ENCODE measurements at regions not wholly inside any gene's neighbourhood (a gene's known extent, or its start where the extent isn't known, plus 50 kb on each side); places are given as distances from the start of the nearest gene placed in this dataset.

GRCh38 chr6:164246082-164246481 lies 831.6 kb downstream of the QKI start:
- Histone ChIP-seq H4K20me1 (ENCODE audit: insufficient read depth, poor library complexity, severe bottlenecking) (no peaks in the 10 kb centered on the region), H3K27ac (no peak overlapping the region), H3K4me2 (no peak overlapping the region), H3K4me1 (ENCODE audit: insufficient read depth) (no peaks in the 10 kb centered on the region), H3K9me3 (ENCODE audit: low read depth) (no peaks in the 10 kb centered on the region), H3K79me2 (no peaks in the 10 kb centered on the region), H3K9me2 (replicated peaks; ENCODE audit: insufficient read depth) (no peaks in the 10 kb centered on the region), H3K27me3 (no peaks in the 10 kb centered on the region), H3K4me3 (no peak overlapping the region), H2AFZ (no peak overlapping the region), H3K36me3 (replicated peaks; ENCODE audit: insufficient read depth, low read depth) (no peaks in the 10 kb centered on the region)
- 67% methylated on average over 4 of the region's 4 CpGs for WGBS (ENCODE audit: low lambda C conversion rate, missing lambda C conversion rate)
- DNase-seq (ENCODE audit: low spot score): no peak
- TF ChIP-seq CTCF (IDR thresholded peaks at IDR 0.05; ENCODE audit: poor library complexity) (no peak), EZH2phosphoT487 (IDR thresholded peaks at IDR 0.05; ENCODE audit: low read depth, severe bottlenecking, unreplicated experiment) (no peak), EZH2 (IDR thresholded peaks at IDR 0.05; ENCODE audit: borderline replicate concordance) (no peak)

- TF ChIP-seq EZH2phosphoT487 (IDR thresholded peaks at IDR 0.05; ENCODE audit: low read depth, severe bottlenecking, unreplicated experiment): no peak
- TF ChIP-seq EZH2 (IDR thresholded peaks at IDR 0.05; ENCODE audit: borderline replicate concordance): no peak
- TF ChIP-seq CTCF (IDR thresholded peaks at IDR 0.05; ENCODE audit: poor library complexity): no peak
- H2AFZ ChIP-seq: no peak overlapping the region
- H3K27me3 ChIP-seq: no peaks in the 10 kb centered on the region
- no peaks in the 10 kb centered on the region for H3K4me1 ChIP-seq (ENCODE audit: insufficient read depth)
- no peak for DNase-seq (ENCODE audit: low spot score)
- no peaks in the 10 kb centered on the region for H3K9me2 ChIP-seq (replicated peaks; ENCODE audit: insufficient read depth)
- no peak overlapping the region for H3K4me2 ChIP-seq
- no peaks in the 10 kb centered on the region for H3K9me3 ChIP-seq (ENCODE audit: low read depth)
- WGBS (ENCODE audit: low lambda C conversion rate, missing lambda C conversion rate): 96% methylated on average over 9 of the region's 9 CpGs
- H3K36me3 ChIP-seq (replicated peaks; ENCODE audit: insufficient read depth, low read depth): no peaks in the 10 kb centered on the region
- no peak overlapping the region for H3K4me3 ChIP-seq
- H4K20me1 ChIP-seq (ENCODE audit: insufficient read depth, poor library complexity, severe bottlenecking): no peaks in the 10 kb centered on the region
- no peaks in the 10 kb centered on the region for H3K79me2 ChIP-seq
- no peak overlapping the region for H3K27ac ChIP-seq
These were observed 829.4 kb downstream of the QKI start for GRCh38 chr6:164243949-164244348.

GRCh38 chr6:164243012-164243610 lies 828.6 kb downstream of the QKI start:
- H3K27me3 ChIP-seq: no peaks in the 10 kb centered on the region
- WGBS (ENCODE audit: low lambda C conversion rate, missing lambda C conversion rate): 57% methylated on average over 6 of the region's 6 CpGs

More at GRCh38 chr6:164243012-164243610, 828.6 kb downstream of the QKI start:
- no peak overlapping the region for H3K4me3 ChIP-seq
- no peaks in the 10 kb centered on the region for H3K9me2 ChIP-seq (replicated peaks; ENCODE audit: insufficient read depth)
- H3K4me2 ChIP-seq: no peak overlapping the region
- H2AFZ ChIP-seq: no peak overlapping the region
- no peak for DNase-seq (ENCODE audit: low spot score)
- no peak overlapping the region for H3K27ac ChIP-seq
- no peaks in the 10 kb centered on the region for H3K79me2 ChIP-seq
- no peaks in the 10 kb centered on the region for H4K20me1 ChIP-seq (ENCODE audit: insufficient read depth, poor library complexity, severe bottlenecking)
- no peaks in the 10 kb centered on the region for H3K4me1 ChIP-seq (ENCODE audit: insufficient read depth)
- H3K9me3 ChIP-seq (ENCODE audit: low read depth): no peaks in the 10 kb centered on the region
- H3K36me3 ChIP-seq (replicated peaks; ENCODE audit: insufficient read depth, low read depth): no peaks in the 10 kb centered on the region
- no peak for TF ChIP-seq CTCF (IDR thresholded peaks at IDR 0.05; ENCODE audit: poor library complexity)
- no peak for TF ChIP-seq EZH2 (IDR thresholded peaks at IDR 0.05; ENCODE audit: borderline replicate concordance)
- TF ChIP-seq EZH2phosphoT487 (IDR thresholded peaks at IDR 0.05; ENCODE audit: low read depth, severe bottlenecking, unreplicated experiment): no peak
